HT-29 (cell line): ENCODE measurements at regions not wholly inside any gene's neighbourhood (a gene's known extent, or its start where the extent isn't known, plus 50 kb on each side); places are given as distances from the start of the nearest gene placed in this dataset.

Experiments used
- DNase-seq: peaks from one replicate; pipeline ENCODE4 v3.0.0-alpha.2; 2015; ENCODE audit warnings: low spot score

DNA sequence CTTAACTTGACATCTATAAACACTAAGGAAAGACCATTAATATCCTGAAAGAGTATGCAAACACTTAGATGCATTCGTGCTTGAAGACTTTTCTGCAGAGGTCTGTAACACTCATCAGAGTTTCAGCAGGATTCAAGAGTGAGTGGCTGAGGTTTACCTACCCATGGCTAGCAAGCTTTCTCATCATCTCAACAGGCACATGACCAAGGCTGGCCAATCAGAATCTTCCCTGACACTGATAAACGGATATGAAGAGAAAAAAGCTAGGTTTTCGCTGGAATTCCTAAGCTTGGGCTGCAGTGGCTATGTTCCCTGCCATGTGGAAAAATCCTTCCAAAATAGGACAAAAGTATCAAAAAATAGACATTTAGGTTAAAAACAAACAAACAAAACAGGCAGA, 162.1 kb upstream of the USP15 start:
- DNase-seq = no peak

DNA sequence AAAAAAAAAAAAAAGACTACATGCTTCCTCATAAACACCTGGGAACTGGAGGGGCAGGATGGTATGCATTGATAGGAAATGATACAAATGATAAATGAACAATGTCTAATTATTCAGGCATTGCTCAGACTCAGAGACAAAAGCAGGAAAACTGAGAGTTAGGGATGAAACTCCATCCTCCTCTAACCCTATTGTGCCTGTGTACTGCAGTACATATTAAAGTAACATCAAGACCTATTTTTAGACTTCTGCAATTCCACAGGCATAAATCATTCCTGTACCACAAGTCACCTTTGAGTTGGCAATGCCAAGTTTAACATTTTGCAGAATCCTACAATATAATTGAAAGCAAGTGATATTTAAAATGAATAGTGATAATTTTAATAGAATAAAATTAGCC, 156.5 kb upstream of the USP15 start:
- DNase-seq = no peak

DNA sequence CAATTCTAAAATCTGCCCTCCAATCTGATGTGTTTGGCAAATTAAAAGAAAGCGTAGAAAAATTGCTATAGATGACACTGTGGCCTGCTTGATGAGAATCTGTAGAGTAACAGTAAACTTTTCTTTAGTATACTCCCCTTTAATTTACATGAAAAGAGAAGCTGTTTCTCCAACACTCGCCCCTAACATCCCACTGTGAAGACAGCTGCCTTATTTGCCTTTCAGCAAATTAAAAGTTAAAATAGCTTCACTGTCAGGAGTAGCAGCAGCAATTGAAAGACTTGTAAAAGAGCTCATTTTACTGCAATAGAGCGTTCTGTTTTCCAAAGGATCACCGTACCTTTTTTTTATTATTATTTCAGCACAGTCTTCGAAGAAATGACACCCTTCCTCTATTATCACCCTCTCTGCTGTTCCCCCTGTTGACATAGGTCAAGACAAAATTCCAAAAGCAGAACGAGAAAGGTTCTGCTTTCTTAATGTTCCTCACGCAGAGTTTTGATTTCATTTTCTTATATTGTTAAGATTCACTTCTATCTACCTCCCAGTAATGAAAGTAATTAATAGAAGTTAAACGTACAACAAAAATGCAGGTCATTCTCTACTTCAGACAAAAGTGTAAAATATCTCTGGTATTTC, 153.5 kb upstream of the USP15 start:
- DNase-seq = no peak

DNA sequence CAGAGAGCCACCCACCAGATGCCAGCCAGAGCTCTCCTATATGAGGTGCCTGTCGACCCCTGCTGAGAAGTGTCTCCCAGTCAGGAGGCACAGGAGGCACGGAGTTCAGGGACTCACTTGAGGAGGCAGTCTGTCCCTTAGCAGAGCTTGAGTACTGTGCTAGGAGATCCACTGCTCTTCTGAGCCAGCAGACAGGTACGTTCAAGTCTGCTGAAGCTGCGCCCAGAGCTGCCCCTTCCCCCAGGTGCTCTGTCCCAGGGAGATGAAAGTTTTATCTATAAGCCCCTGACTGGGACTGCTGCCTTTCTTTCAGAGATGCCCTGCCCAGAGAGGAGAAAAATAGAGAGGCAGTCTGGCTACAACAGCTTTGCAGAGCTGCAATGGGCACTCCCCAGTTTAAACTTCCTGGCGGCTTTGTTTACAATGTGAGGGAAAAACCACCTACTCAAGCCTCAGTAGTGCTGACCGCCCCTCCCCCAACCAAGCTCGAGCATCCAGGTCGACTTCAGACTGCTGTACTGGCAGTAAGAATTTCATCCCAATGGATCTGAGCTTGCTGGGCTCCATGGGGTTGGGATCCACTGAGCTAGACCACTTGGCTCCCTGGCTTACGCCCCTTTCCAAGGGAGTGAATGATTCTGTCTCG, 146.7 kb upstream of the USP15 start:
- no peak for DNase-seq

DNA sequence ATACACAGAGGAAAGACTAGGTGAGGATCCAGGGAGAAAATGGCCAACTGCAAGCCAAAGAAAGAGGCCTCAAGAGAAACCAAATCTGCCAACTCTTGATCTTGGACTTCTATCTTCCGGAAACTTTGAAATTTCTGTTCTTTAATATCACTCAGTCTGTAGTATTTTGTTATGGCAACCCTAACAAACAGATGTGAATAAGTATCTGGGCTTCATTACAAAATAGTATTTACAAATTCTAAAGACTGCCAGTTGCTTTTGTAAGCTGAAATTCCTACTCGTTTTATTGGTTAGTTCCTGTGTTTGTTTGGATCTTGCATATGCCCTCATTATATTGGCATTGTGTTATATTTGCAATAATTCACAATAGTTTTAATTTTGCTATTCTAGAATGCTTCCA, 143.2 kb upstream of the USP15 start:
- no peak for DNase-seq

GRCh38 chr12:62123721-62124203, 136.4 kb upstream of the USP15 start:
- peak; percentile 50 for DNase-seq

GRCh38 chr12:62127516-62127915, 132.7 kb upstream of the USP15 start:
- no peak for DNase-seq

GRCh38 chr12:62128175-62128975, 131.8 kb upstream of the USP15 start:
- no peak for DNase-seq

DNA sequence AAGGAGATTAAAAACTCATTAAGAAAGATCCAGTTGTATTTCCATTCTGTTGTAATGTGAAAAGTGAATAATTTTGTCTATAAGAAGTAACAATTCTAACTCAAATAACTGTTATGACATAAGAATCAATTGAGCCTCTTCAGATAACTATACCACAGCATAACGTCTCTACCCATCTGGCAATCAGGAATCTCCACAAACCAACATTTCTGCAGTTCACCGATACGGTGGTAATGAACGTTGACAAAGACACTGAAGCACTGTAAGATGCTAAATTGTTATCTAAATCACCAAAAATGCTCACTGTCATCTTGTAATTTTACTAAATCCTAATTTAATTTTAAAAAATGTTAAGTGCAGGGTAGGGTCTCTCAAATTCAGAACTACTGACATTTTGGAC, 130.9 kb upstream of the USP15 start:
- no peak for DNase-seq

- no peak for DNase-seq
Observed at GRCh38 chr12:62130402-62130801, 129.8 kb upstream of the USP15 start.

- DNase-seq = no peak
Observed at GRCh38 chr12:62130834-62131552, 129.2 kb upstream of the USP15 start.

DNA sequence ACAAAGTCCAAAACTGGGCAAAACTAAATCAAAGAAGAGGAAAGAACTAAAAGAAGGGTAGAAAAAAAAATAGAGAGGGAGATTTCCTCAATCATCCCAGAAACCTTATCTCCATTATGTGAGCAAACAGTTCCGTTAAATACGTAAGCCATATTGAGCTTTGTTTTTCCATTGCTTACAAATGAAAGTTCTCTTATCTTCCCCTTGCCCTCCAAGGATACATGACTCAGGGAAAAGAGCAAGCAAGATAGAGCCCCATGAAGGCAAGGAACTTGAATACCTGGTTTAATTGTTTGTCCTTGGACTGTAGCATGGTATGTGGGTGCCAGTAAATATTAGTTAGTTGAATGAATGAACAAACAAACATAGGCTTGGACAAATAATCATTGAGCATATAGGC, 126.8 kb upstream of the USP15 start:
- DNase-seq = no peak

GRCh38 chr12:62135553-62136200, 124.5 kb upstream of the USP15 start:
- no peak for DNase-seq

- no peak for DNase-seq
Observed at GRCh38 chr12:62136496-62136895, 123.7 kb upstream of the USP15 start.

- DNase-seq = no peak
Observed at GRCh38 chr12:62138527-62138926, 121.7 kb upstream of the USP15 start.

DNA sequence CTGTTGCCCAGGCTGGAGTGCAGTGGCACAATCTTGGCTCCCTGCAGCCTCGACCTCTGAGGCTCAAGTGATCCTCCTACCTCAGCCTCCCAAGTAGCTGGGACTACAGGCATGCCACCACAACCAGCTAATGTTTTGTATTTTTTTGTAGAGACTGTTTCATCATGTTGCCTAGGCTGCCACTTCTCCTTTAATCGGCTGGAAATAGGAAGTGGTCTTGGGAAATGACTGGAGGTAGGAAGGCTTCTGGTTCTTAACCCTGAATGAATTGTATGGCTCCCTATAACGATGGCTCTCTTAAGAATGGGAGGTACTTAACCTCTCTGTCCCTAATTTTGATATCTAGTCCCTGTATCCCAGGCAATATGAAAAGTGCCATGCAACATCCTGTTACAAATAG, 113.9 kb upstream of the USP15 start:
- no peak for DNase-seq

DNA sequence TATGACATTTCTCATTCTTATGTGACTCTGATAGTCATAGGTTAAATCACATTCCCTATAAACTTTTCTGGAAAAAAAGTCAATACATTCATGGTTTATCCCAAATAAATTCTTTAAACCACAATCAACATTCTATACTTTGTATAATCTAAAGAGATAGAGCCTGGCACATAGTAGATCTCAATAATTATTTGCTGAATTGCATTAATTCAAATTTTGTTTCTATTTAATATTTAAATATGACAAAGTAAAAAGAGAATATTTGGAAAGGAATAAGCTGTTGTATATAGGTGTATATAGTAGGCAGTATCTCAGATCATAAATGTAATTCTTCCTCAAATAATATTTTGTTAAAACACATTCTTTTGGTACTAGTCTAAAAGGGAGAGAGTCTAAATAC, 102.2 kb upstream of the USP15 start:
- no peak for DNase-seq

- DNase-seq = no peak
Observed at GRCh38 chr12:62158461-62159360, 101.5 kb upstream of the USP15 start.

DNA sequence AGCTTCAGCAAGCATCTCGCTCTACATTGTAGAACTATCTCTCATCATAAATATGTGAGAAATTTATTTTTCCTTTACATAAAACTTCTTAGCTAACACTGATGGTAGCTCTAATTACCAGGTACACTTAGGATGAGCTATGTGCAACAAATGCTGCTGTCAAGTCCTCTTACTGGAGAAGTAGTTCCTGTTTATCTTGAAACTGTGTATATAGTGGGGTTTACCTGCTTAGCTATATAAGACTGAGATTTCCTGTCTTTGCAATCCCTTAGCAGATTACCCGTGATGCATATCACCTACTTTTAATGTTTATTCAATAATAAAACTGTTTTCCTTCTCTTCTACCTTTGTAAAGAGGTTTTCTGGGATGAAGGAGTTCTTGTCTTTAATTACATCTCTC, 98.0 kb upstream of the USP15 start:
- no peak for DNase-seq

- no peak for DNase-seq
Observed at GRCh38 chr12:62163368-62163767, 96.8 kb upstream of the USP15 start.

DNA sequence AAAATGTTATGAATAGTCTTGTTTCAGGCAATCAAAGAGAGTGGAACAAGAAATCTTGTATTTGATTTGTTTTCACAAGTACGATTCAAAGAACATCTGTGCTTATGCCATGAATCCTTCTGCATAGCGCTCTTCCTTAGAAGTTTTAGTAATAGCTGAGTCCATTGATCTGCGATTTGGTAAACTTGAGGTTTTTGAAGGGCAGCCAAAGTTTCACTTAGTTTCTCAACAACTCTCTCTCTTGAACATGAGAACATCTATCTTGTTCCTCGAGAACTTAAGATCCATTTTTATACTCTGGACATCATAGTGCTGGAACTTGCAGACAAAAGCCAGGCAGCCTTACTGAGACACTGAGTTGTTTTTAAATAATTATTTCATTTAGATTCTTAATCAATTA, 96.2 kb upstream of the USP15 start:
- no peak for DNase-seq
